ENCODE measurements at regions not wholly inside any gene's neighbourhood (a gene's known extent, or its start where the extent isn't known, plus 50 kb on each side); places are given as distances from the start of the nearest gene placed in this dataset.

DNA sequence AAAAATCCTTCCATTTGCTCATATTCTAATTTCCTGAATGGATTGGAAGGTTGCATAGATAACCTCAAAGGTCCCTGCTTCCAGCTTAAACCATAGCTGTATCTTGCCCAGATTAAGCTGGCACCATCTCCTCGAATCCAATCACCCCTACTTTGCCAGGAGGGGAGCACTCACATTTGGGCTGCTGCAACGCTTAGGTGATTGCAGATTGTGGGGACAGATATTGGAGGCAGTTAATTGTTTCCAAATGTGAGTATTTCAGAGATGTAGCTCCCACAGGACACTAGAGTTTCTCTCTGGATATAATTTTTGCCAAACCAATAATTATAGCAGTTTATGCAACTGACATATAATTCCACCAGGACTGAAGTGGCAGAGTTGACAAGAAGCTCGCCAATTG lies 53.5 kb upstream of the ACSL1 start:
- Histone ChIP-seq H3K4me3 (no peak overlapping the region), H3K9me3 (no peaks in the 10 kb centered on the region), H3K27me3 (ENCODE audit: low read depth) (no peaks in the 10 kb centered on the region), H3K4me1 (no peaks in the 10 kb centered on the region), H3K36me3 (replicated peaks) (no peaks in the 10 kb centered on the region)
- DNase-seq (ENCODE audit: low spot score in 2 of 2), result no peak
- in situ Hi-C loops (cut with MboI; ENCODE audit: low sequenced_read_pairs), result no loop called here

DNA sequence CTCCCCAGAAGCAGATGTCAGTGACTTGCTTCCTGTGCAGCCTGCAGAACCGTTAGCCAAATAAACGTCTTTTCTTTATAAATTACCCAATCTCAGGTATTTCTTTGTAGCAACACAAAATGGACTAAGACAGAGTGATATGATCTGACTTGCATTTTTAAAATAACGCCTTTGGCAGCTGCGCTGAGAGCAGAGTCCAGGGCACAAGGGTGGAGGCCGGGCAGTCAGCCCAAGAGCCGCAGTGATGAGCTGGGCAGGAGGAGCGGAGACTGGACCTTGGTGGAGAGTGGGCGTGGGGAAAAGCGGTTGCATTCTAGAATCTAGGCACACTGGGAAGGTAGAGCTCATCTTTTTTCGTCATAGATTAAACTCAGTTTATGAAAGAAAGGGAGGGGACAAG lies 56.5 kb upstream of the ACSL1 start:
- no peak for DNase-seq (ENCODE audit: low spot score in 2 of 2)
- H3K4me3 ChIP-seq, result no peak overlapping the region
- H3K36me3 ChIP-seq (replicated peaks), result no peaks in the 10 kb centered on the region
- H3K4me1 ChIP-seq, result no peaks in the 10 kb centered on the region
- no peaks in the 10 kb centered on the region for H3K27me3 ChIP-seq (ENCODE audit: low read depth)
- in situ Hi-C loops (cut with MboI; ENCODE audit: low sequenced_read_pairs), result no loop called here
- H3K9me3 ChIP-seq, result no peaks in the 10 kb centered on the region

DNA sequence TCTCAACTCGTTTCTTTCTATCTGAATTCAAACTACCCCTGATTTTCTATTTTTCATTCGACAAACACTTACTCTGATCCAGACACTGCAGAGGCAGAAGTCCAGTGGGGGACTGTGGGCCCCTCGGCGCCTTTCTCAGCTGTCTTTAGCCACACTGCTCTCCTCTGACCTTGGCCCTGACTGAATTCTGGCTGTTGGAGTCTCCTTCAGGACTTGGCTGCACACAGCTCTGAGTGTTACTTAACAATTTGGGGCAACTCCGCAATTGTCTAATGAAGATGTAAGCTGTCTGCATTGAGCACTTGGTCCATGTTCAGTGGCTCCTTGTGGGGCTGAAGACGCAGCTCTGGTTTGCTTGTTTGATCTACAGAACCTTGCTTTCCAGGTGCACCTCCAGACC lies 57.3 kb upstream of the ACSL1 start:
- Histone ChIP-seq H3K36me3 (replicated peaks) (no peaks in the 10 kb centered on the region), H3K27me3 (ENCODE audit: low read depth) (no peaks in the 10 kb centered on the region), H3K4me1 (no peaks in the 10 kb centered on the region), H3K4me3 (no peak overlapping the region), H3K9me3 (no peaks in the 10 kb centered on the region)
- no peak for DNase-seq (ENCODE audit: low spot score in 2 of 2)
- in situ Hi-C loops (cut with MboI; ENCODE audit: low sequenced_read_pairs), result no loop called here

DNA sequence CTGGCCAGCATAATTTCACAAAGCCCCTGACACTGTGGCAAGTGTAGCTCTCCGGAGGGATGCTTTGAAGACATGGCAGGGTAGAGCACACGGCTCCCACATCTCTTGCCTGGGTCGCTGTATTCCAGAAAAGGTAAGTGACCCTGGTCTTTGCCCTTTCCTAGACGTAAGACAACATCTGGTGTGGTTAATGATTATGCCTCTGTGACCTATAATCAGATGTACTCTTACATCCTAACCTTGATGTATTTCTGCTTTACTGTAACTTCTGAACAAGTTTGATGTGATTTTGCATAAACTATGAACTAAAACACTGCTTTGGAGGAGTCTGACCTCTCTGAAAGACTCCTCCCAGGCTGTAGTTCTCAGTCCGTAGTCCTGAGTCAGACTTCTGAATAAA lies 59.1 kb upstream of the ACSL1 start:
- Histone ChIP-seq H3K9me3 (no peaks in the 10 kb centered on the region), H3K4me3 (no peak overlapping the region), H3K4me1 (no peaks in the 10 kb centered on the region), H3K27me3 (ENCODE audit: low read depth) (no peaks in the 10 kb centered on the region), H3K36me3 (replicated peaks) (no peaks in the 10 kb centered on the region)
- no peak for DNase-seq (ENCODE audit: low spot score in 2 of 2)
- in situ Hi-C loops (cut with MboI; ENCODE audit: low sequenced_read_pairs), result no loop called here

DNA sequence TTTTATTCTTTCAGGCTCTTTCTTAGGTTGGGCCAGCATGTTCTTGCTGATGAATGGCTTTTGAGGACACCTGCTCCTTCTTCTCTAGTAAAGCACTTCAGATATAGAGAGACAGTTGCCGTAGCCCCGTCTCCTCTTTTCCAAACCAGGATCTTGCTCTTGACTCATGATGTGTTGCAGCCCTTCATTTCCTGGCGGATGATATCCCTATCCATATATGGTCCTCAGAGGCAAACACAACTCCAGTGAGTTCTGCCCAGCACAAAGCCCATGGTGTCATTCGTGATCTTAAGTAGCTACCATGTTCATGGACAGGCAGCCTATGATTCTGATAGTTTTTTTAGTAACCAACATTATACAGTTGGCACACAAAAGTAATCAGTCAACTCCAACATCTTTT lies 59.8 kb upstream of the ACSL1 start:
- H3K27me3 ChIP-seq (ENCODE audit: low read depth), result no peaks in the 10 kb centered on the region
- no peaks in the 10 kb centered on the region for H3K9me3 ChIP-seq
- H3K4me3 ChIP-seq, result no peak overlapping the region
- no peak for DNase-seq (ENCODE audit: low spot score in 2 of 2)
- in situ Hi-C loops (cut with MboI; ENCODE audit: low sequenced_read_pairs), result no loop called here
- H3K4me1 ChIP-seq, result no peaks in the 10 kb centered on the region
- no peaks in the 10 kb centered on the region for H3K36me3 ChIP-seq (replicated peaks)

DNA sequence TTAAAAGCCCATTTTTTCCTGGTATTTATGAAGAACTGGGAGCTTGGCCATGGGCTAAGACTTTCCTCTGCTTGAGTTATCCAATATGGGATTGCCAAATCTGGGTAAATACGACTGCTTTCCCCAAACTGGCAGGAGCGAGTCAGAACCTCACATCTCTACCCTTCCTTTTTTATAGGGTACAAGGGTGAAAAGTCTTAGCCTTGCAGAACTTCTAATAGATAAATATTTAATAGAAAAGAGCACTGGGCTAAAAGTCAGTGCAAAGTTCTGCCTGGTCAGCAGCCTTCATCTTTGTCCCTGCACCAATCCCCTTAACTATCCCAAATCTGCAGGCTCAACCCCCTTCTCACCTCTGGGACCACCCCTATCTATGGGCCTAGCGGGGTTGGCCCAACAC lies 61.6 kb upstream of the ACSL1 start:
- in situ Hi-C loops (cut with MboI; ENCODE audit: low sequenced_read_pairs), result no loop called here
- H3K36me3 ChIP-seq (replicated peaks), result no peaks in the 10 kb centered on the region
- no peaks in the 10 kb centered on the region for H3K4me1 ChIP-seq
- no peak for DNase-seq (ENCODE audit: low spot score in 2 of 2)
- no peaks in the 10 kb centered on the region for H3K27me3 ChIP-seq (ENCODE audit: low read depth)
- no peak overlapping the region for H3K4me3 ChIP-seq
- no peaks in the 10 kb centered on the region for H3K9me3 ChIP-seq

DNA sequence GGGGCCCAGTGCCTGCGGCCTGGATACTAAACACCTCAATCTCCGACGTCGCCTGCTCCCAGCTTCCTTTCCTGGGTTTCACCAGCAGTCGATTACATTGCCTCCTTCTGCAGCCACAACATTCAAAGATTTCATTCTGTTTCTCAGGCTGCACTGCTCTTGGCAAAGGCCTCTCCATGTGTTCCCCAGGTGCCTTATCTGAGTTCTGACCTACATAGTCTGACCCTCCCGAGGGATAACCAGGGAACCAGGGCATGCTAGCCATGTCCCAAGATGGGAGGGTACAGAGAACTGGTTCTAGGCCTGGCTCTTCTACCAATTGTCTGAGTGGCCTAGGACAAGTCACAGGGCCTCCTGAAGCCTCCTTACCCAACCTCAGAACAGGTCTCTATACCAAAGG lies 62.2 kb upstream of the ACSL1 start:
- H3K4me3 ChIP-seq, result no peak overlapping the region
- in situ Hi-C loops (cut with MboI; ENCODE audit: low sequenced_read_pairs), result no loop called here
- H3K36me3 ChIP-seq (replicated peaks), result no peaks in the 10 kb centered on the region
- no peak for DNase-seq (ENCODE audit: low spot score in 2 of 2)
- H3K4me1 ChIP-seq, result no peaks in the 10 kb centered on the region
- H3K27me3 ChIP-seq (ENCODE audit: low read depth), result no peaks in the 10 kb centered on the region
- H3K9me3 ChIP-seq, result no peaks in the 10 kb centered on the region

DNA sequence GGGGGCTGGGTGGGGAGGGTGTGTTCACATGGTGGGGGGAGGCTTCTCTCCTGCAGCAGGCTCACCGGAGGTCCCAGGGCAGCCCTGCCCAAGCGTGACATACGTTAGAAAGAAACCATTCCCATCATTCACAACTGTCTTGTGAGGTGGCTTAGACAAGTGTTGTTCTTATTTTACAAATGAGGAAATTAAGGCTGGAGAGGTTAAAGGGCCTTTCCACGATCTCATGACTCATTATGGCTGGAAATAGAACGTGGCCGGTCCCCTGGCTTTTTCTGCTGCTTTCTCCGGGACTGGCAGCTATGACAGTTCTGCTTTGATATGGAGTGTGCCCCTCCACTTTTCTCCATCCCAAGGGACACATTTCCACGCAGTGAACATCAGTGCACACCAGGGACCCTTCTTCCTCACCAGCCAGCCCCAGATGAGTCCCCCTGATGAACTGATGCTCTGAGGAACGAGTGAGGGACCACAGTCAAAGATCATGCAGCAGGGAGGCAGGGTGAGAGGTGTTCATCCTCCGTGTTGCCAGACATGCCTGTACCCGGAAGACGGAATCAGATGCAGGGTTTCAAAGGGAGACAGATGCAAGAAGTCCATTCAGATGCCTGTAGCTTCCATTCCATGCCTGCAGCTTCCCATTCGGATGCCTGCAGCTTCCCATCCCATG lies 64.0 kb upstream of the ACSL1 start:
- in situ Hi-C loops (cut with MboI; ENCODE audit: low sequenced_read_pairs), result no loop called here
- H3K27me3 ChIP-seq (ENCODE audit: low read depth), result no peaks in the 10 kb centered on the region
- no peaks in the 10 kb centered on the region for H3K9me3 ChIP-seq
- no peaks in the 10 kb centered on the region for H3K4me1 ChIP-seq
- no peaks in the 10 kb centered on the region for H3K36me3 ChIP-seq (replicated peaks)
- DNase-seq (ENCODE audit: low spot score in 2 of 2), result no peak
- H3K4me3 ChIP-seq, result no peak overlapping the region

DNA sequence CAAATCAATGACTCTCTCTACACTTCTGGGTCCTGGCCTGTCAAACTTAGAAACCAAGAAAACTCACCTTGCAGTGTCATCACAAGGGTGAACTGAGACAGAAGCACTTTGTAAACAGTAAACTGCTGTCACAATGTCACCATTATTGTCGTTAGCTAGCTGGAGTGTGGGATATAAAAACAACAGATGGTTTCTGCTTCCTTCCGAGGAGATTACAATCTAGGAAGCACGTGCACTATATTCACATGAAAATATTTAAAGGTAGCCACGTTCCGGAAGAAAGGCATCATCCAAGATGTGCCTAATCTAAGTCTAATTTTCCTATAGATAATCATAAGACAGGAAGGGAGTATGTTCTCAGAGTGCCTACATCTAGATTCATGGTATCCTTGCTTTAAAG lies 64.7 kb upstream of the ACSL1 start:
- Histone ChIP-seq H3K36me3 (replicated peaks) (no peaks in the 10 kb centered on the region), H3K9me3 (no peaks in the 10 kb centered on the region), H3K4me1 (no peaks in the 10 kb centered on the region), H3K27me3 (ENCODE audit: low read depth) (no peaks in the 10 kb centered on the region), H3K4me3 (no peak overlapping the region)
- in situ Hi-C loops (cut with MboI; ENCODE audit: low sequenced_read_pairs), result no loop called here
- no peak for DNase-seq (ENCODE audit: low spot score in 2 of 2)

DNA sequence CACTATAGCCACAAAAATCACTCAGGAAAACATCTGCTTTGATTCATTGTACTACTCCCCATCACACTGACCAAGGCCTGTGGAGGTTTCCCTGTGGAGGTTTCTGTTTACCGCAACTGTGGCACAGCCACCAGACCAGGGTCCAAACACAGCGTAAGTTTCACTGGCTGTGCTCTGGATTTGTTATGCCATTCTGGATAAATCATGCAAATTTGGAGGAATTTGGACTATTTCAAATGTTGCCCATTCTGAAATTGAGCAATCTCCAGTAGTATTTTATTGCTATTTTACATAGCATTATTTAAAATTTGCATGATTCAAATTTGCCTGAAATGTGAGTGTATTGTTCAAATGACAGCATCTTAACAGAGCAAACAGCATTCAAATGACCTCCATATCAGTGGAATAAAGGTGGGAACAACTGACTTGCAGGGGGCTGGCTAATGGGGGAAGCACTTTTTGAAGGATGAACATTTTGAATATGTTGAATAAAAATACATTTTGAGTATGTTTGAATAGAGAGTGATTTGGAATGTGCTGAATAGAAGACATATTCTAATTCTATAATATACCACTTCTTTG lies 66.1 kb upstream of the ACSL1 start:
- in situ Hi-C loops (cut with MboI; ENCODE audit: low sequenced_read_pairs), result no loop called here
- Histone ChIP-seq H3K4me3 (no peak overlapping the region), H3K9me3 (no peaks in the 10 kb centered on the region), H3K4me1 (no peaks in the 10 kb centered on the region), H3K36me3 (replicated peaks) (no peaks in the 10 kb centered on the region), H3K27me3 (ENCODE audit: low read depth) (no peaks in the 10 kb centered on the region)
- DNase-seq (ENCODE audit: low spot score in 2 of 2), result no peak

DNA sequence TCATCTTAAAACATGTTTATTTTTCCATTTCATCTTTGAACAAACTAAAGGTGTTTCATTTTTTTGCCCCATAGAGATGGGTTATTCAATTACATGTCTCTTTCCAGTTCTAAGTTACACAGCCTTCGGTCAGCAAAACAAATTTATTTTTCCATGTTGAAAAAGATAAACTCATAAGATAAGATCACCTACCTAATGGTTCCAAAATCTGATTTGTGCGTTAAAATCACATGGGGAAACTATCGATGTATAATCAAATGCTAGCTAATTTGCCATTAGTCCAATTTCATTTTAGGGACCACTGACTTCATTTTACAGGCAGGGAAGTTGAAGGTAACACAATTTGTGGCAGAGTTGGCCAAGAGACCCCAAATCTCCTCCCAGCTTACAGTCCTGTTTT lies 67.2 kb upstream of the ACSL1 start:
- Histone ChIP-seq H3K27me3 (ENCODE audit: low read depth) (no peaks in the 10 kb centered on the region), H3K9me3 (no peaks in the 10 kb centered on the region), H3K36me3 (replicated peaks) (no peaks in the 10 kb centered on the region), H3K4me3 (no peak overlapping the region), H3K4me1 (no peaks in the 10 kb centered on the region)
- no peak for DNase-seq (ENCODE audit: low spot score in 2 of 2)
- in situ Hi-C loops (cut with MboI; ENCODE audit: low sequenced_read_pairs), result no loop called here

DNA sequence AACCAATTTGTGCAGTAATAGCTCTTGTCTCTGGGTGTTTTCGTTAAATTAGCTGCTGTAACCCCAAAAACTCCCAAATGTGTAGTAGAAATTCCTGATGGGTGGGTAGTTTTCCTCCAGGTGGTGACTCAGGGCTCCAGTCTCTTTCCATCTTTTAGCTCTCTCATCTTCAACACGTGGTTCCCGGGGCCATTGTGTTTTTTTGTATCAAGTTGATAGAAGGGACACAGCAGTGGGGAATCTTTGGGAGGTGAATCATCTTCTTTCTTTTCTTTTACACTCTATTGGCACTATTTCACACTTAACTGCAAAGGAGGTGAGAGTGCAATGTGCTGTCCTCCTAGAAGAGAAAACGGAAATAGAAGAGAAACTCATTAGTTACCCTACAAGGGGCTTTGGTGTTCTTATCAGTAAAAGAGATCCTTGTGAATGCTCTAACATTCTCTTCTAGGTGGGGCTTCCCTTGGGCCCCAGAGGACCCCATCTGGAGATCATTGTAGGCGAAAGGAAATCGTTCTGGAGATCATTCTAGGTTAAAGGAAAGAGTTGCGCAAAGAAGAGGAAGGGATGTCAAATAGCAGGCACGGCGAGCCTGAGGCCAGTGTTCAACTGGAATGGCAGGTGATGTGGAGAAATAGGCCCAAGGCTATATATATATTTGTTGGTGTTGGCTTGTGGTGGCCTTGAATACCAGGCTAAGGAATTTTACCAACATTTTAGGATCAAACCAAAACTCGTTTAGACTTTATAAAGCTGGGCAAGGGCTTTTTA lies 68.2 kb upstream of the ACSL1 start:
- in situ Hi-C loops (cut with MboI; ENCODE audit: low sequenced_read_pairs), result no loop called here
- no peak for DNase-seq (ENCODE audit: low spot score in 2 of 2)
- H3K27me3 ChIP-seq (ENCODE audit: low read depth), result no peaks in the 10 kb centered on the region
- no peaks in the 10 kb centered on the region for H3K4me1 ChIP-seq
- no peaks in the 10 kb centered on the region for H3K9me3 ChIP-seq
- H3K36me3 ChIP-seq (replicated peaks), result no peaks in the 10 kb centered on the region
- H3K4me3 ChIP-seq, result no peak overlapping the region

DNA sequence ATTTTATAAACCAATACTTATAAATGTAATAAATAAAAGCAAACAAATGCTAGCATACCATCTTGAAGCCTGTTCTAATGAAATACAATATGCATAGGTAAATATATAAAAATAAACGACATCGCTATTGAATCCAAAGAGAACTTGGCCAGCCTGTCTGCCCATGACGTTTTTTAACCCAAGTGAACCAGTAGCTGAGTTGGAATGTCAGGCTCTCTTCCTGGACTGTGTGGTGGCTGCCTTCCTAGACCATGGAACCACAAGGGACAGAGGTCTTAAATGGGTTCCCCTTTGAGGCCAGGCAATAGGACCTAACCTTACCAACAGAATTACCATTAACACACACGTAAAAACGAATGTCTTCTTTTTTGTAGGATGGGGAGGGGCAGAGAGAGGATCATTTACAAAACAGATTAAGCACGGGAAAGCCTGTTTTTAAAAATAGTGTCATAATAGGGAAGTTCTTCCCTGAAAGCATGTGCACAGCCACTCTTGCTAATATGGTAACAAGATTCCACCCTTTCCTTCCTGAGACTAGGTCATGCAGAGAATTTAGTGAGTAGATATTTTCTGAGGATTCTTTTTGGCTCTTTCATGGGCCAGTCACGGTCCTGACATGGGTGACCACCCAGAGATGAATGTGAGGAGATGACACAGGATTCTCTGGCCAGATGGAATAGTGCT lies 69.4 kb upstream of the ACSL1 start:
- H3K4me1 ChIP-seq, result no peaks in the 10 kb centered on the region
- no peaks in the 10 kb centered on the region for H3K9me3 ChIP-seq
- no peak overlapping the region for H3K4me3 ChIP-seq
- no peaks in the 10 kb centered on the region for H3K27me3 ChIP-seq (ENCODE audit: low read depth)
- DNase-seq (ENCODE audit: low spot score in 2 of 2), result no peak
- no peaks in the 10 kb centered on the region for H3K36me3 ChIP-seq (replicated peaks)
- in situ Hi-C loops (cut with MboI; ENCODE audit: low sequenced_read_pairs), result no loop called here

All from HAP-1 (cell line).